HG03095 (cell line): ENCODE measurements at regions not wholly inside any gene's neighbourhood (a gene's known extent, or its start where the extent isn't known, plus 50 kb on each side); places are given as distances from the start of the nearest gene placed in this dataset.

ENCODE experiments used
- ATAC-seq: cut with Tn5 transposase; IDR thresholded peaks from one replicate; pipeline ENCODE4 v1.9.1; 2021; ENCODE audit warnings: moderate library complexity; ENCODE audit not compliant: unreplicated experiment

DNA sequence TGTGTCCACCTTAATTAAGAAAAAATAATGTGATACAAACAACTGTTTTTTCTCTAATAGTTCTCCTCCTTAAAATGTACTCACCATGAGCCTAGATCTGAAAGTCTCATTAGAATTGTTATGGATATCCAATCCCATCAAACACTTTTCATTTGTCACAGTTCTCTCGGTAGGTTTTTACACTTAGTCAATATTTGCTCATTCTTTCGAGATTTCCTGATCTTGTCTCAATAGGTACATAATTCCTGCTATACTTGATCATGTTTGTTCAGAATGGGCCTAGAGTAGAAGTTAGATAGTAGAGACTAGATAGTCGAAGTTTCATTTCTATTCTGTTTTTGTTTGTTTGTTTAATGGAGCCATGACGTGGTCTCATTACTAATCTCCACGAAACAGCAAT, 2005.7 kb downstream of the NCAM2 start:
- ATAC-seq = no peak

DNA sequence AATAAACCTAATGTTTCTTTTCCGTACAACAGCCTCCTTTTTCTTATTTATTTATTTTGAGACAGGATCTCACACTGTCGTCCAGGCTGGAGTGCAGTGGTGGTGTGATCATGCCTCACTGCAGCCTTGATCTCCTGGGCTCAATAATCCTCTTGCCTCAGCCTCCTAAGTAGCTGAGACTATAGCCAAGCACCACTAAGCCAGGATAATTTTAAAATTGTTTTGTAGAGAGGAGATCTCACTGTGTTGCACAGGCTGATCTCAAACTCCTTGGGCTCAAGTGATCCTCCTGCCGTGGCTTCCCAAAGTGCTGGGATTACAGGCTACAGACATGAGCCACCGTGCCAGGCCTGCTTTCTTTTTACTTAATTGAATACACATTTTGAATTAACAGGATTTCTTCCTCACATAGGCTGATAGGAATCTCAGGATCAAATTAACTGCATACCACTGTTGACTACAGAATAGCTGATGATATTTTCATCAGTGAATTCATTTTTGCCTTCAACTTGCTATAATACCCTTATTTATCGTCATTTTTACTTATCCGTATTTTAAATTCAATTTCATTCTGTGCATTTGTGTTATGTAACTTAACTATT, 2010.5 kb downstream of the NCAM2 start:
- no peak for ATAC-seq

DNA sequence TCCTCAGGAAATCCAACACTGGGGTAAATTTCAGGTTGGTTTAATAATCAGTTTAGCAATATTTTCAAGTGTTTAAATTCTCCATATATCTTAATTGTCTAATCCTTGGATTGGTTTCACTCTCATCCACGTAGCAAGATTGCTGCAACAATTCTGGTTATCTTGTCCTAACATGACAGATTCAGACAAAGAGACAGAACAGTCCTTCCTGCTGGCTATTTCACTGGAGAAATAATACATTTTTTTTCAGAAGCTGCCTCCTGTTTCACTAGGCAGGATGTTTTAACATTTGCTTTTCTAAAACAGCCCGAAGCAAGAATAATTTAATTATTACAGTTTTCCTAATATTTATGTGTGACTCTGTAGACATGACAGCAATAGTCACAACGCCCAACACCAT, 2011.2 kb downstream of the NCAM2 start:
- no peak for ATAC-seq

DNA sequence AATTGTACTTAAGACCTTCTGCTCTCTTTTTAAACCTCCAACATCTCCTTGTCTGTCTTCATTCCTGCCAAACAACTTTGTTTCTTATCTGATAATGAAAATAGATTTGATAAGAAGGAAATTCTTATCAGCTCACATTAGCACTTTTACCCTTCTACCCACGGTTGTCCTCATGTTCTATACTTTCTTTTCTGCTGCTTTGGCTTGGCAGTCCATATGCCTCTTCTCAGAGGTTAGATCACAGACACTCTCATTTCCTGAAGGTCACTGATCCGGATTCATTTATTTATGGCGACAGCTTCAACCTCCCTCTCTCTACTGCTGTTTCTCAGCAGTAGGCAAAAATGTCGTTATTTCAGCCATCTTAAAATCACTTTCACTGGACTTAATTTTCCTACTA, 2015.8 kb downstream of the NCAM2 start:
- no peak for ATAC-seq

DNA sequence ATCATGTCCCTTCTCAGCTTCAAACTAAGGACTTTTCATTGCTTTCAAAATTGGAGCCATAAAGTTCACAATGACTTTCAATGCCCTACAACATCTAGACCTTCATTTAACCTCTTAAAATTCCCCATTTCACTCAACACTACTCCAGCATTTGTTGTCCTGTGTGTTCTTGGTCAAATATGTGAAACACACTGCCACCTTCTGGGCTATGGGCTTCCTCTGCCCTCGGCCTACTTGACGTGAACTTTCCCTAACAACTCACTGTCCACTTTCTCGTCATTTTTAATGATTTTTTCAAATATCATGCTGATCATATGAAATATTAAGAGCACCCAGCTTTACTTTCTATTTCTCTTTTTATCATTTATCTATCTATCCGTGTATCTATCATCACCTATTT, 2018.4 kb downstream of the NCAM2 start:
- ATAC-seq = no peak

DNA sequence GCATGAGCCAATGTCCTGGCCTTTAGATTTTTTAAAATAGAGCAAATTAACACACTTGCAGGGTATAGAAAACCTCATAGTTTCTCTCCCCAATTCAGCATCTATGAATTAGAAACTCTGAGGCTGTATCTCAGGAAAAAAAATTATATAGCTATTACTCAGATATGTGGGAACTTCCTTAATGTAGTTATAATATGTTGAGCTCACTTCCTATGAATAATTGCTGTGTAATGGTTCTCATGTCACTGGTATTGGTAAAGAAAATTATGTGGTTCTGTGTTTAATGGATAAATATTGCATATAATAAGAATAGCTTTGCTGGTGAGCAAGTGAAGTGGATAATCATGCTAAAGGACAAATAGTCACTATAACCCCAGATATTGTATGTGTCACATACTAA, 2019.8 kb downstream of the NCAM2 start:
- no peak for ATAC-seq

DNA sequence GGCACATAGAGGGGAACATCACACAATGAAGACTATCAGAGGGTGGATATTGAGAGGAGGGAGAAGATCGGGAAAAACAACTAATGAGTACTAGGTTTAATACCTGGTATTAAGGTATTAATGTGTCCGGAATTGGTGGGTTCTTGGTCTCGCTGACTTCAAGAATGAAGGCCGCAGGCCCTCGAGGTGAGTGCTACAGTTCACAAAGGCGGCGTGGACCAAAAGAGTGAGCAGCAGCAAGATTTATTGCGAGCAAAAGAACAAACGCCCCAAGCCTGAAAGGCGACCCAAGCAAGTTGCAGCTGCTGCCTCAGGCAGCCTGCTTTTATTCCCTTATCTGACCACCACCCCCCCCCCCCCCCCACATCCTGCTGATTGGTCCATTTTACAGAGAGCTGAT, 2022.8 kb downstream of the NCAM2 start:
- ATAC-seq = no peak

DNA sequence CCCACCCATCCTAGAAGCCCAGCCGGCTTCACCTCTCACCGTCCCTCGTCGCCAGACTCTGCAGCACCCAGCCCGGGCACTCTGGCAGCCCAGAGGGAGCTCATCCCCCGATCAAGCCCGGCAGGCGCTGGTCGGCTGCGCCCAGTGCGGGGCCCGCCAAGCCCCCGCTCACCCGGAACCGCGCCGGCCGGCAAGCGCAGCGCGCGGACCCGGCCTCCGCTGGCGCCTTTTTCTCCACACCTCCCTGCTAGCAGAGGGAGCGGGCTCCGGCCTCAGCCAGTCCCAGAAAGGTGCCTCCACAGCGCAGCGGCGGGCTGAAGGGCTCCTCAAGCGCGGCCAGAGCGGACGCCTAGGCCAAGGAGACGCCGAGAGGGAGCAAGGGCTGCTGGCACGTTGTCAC, 2023.3 kb downstream of the NCAM2 start:
- no peak for ATAC-seq

DNA sequence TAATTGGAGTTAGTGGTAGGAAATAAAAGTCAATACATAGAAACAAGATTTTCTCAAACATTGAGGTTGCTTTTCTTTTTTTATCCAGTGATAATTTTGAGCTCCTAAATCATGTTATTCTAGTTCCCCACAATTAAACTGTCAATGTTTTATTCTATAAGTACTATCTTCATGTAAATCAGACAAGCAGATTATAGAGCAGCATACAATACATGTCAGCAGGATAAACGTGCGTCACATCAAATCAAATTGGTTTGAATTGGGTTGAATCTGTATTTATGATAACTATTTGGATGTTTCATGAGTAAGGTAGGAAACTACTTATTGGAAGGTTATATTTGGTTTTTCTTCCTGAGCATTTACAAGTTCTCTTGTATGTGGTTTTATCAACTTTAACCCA, 2028.7 kb downstream of the NCAM2 start:
- ATAC-seq = no peak

DNA sequence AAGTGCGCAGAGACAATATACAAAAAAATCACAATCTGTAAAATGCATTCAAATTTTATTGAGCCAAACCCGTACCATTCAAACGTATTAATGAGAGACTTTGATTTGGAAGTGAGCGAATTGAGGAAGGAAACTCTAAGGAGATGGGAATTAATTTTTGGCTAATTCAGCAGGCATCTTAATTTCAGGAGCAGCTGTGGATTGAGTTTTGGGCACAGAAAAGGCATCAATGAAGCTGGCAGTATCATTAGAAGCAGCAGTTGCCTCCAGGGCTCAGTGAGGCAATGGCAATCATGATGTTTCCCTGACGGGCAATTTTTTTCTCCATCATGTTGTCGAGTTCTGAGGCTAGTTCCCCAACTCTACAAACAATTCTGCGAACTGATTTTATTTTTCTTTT, 2041.6 kb downstream of the NCAM2 start:
- no peak for ATAC-seq

DNA sequence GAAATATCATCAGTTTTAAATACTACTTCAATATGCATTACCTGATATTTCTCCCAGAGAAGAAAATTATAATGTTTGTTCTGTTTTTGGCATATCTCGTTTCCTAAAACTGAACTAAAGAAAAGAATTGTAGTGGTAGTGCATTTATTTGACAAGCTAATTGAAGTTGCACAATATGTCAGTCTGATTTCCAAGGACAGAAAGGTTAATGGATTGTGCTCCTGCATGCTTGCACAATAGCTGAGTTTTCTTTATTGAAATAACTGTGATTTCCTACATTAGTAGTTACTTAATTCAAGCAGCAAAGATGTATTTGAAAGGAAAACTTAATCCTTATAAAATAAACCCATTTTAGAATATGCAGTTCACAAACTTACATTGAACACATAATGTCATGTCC, 2047.7 kb downstream of the NCAM2 start:
- no peak for ATAC-seq

DNA sequence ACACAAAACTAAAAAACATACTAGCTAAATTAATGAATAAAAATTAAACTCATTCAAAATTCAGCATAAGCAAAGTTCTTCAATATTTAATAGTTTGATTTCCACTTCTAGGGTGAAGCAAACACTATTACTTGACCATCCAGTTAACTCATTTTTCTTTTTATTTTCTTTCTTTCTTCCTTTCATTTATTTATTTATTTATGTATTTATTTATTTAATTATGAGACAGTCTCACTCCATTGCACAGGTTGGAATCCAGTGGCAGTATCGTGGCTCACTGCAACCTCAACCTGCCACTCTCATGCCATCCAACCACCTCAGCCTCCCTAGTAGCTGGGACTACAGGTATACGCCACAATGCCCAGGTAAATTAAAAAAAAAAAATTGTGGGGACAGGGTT, 2069.5 kb downstream of the NCAM2 start:
- ATAC-seq = no peak

DNA sequence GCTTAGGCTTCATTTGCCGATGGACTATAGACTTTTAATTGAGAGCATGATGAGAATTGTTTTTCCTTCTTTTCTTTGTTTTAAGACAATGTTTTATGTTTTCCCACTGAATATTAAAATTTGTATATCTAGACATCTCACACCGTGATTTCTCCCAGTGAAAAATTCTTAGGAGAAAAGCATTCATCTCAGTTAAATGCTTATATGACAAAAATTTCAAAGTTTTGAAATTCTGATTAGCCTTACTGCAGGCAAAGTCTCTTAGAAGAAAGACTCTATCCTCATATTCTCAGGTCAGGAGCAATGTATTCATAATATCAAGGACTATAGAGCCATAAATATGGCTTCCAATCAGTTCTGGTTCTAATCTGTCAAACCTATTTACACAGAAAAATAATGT, 2085.0 kb downstream of the NCAM2 start:
- ATAC-seq = no peak

DNA sequence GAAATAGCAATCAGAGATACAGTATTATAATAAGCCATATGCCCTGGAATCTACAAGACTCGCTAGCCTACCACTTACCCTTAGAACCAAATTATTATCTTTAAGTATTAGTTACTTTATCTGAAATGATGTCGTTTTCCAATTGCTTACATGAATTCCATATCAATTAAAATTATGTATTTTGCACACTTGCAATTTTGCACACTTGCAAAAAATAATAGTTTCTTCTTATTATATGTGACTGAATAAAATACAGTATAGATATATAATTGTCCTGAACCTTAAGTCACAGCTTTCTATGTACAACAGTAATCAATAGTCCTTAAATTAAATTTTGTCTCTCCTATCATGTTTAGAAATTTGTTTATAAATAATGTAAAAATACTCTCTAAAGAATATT, 2095.1 kb downstream of the NCAM2 start:
- no peak for ATAC-seq

DNA sequence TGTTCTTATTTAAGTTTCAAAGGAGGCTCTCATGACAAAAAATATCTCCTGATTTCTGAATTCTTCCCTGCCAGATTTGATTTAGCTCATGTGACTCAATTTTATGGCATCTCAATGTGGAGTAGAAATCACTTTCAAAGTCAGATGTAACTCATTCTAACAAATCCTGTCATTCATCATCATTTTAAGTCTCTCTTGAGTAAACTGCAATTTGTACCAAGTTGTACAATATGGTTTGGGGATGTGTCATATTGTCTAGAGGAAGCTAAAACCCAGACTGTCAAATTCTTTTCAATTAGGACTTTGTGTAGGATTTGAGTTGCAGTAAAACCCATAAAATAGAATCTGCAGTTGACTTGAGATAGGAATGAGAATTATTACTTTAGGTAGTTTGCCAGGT, 2101.0 kb downstream of the NCAM2 start:
- no peak for ATAC-seq

DNA sequence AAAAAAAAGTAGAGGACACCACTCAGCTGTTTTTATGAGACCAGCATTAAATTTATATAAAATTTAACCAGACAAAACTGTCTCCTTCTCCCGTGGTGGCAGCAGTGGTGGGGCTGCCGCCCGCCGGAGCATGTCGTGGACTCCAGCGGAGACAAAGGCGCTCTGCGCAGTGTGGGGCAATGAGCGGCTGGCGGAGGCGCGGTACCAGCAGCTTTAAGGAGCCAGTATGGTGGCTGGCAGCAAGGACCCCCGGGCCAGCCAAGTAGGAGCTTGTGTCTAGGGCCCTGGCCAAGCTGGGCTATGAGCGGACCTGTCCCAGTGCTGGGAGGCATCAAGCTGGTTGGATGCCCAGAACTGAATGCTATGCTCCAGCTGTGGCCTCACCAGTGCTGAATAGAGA, 2102.9 kb downstream of the NCAM2 start:
- ATAC-seq = no peak

DNA sequence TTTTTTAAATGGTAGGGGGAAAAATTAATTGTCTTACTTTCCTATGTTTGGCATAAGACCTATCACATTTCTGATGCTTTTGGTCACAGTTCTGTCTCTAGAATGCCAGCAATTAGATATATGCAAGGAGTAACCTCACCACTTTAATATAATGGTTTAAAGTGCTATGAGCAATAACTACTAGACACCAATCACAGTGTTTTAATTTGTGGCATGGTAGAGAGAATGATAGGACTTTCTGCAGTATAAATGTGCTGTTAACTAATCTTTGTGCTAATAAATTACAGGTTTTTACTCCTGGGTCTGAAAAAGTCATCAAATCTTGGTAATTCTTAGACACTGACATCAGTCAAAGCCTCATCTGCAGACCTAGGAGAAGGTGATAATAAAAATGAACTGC, 2110.3 kb downstream of the NCAM2 start:
- no peak for ATAC-seq

DNA sequence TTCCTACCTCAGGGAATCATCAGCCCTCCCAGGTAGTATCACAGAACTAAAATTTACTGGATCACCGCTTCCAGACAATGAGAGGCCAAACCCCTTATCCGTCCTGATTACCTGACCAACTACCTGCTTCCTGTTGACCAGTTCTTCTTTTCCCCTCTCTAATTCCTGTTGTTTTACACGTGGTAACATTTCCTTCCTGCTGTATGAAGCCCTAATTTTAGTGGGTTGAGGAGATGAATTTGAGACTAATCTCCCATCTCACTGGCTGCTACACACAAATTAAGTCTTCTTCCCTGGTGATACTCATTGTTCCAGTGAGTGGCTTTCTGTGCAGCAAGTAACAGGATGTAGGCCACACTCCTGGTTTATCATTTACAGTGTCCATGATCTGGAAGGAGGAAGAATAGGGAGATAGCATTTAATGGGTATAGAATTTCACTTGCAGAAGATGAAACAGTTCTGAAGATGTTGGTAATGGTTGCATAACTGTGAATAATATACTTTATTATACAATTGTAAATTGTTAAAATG, 2112.9 kb downstream of the NCAM2 start:
- ATAC-seq = no peak

DNA sequence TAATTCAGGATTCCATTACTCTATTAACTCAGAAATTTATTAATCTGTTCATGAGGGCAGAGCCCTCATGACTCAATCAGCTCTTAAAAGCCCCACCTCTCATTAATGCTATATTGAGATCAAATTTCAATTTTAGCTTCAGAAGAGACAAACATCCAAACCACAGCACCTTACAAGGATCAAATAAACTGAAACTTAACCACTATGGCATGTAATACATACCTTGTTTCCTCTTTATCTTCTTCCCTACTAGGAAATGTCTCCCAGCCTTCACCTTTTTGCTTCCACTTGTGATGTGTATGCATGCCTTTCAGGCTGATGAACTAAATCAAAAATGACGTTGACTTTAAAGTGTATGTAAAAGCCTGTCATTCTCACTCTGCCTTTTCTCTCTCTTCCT, 2121.3 kb downstream of the NCAM2 start:
- no peak for ATAC-seq

DNA sequence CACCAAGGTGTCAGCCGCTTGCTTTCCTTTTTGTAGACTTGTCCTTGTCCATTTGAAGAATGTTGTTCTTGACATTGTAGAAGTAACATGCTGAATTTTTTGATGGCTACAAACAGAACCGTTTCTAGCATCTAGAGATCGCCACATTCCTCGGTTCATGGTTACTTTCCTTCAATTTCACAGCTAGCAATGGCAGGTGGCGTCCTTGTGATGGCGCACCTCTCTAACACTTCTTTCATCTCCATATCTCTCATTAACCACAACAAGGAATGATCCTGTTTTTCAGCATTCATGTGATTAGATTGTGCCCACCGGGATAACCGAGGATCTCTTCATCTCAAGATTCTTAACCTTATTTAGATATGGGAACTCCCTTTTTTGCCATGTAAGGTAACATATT, 2129.8 kb downstream of the NCAM2 start:
- no peak for ATAC-seq

DNA sequence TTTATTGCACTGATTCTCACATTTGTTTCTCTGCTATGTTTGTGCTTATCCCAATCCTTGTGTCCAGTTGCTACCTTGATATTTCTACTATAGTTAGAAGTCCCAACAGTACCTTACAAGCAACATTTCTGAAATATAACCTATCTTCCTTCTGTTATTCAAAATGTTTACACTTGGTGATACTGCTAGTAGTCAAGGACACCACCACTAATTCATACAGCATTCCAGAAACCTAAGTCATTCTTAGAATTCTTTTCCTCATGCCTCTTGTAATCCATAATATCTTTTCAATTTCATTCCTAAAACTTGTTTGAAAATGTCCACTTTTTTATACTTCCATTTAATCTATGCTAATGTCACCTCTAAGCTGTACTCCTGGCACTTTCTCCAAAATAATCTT, 2132.1 kb downstream of the NCAM2 start:
- no peak for ATAC-seq

DNA sequence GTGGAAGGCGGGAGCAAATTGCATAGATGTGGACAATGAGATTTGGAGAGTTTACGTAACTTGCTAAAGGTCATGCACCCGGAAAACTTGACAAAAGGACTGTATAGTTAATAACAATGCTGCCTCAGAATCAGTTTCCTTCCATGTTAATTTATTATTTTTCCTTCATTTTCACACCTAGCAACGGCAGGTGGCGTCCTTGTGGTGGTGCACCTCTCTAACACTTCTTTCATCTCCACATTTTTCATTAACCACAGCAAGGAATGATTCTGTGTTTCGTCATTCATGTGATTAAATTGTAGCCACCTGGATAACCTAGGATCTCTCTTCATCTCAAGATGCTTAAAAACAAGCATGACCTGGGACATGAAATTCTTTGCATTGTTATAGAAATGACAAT, 2133.0 kb downstream of the NCAM2 start:
- no peak for ATAC-seq

DNA sequence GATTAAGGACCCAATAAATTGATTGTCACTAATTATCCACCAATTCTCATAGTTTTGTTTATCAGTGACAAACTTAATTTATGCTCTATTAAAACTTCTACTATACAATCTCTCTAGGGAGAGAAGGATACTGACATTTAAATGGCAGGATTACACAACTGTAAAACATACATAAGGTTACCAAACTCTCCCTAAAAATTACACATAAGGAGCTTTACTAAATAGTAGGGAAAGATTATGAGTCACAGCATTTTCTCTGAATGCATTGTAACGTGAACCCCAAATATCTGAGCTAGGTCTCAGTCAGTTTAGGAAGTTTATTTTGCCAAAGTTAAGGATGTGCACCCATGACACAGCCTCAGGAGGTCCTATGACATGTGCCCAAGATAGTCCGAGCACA, 2140.6 kb downstream of the NCAM2 start:
- ATAC-seq = no peak

DNA sequence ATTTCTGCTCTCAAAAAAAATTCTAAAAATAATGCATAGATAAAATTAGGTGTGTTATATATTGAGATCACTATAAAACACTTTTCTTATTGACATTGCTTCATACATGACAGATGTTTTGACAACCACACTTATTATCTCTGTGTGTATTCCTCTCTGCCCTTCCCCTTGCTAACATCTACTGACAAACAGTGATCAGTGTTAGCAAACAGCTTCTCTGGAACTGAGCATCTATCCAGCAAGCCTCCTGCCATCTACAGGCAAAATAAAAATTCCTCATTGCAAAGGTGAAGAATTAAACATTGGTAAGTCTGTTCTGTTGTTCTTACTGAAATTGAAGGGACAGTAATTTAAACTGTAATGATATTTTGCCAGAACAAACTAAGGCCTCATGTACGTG, 2153.9 kb downstream of the NCAM2 start:
- ATAC-seq = no peak
